ENCODE measurements at regions not wholly inside any gene's neighbourhood (a gene's known extent, or its start where the extent isn't known, plus 50 kb on each side); places are given as distances from the start of the nearest gene placed in this dataset.

DNA sequence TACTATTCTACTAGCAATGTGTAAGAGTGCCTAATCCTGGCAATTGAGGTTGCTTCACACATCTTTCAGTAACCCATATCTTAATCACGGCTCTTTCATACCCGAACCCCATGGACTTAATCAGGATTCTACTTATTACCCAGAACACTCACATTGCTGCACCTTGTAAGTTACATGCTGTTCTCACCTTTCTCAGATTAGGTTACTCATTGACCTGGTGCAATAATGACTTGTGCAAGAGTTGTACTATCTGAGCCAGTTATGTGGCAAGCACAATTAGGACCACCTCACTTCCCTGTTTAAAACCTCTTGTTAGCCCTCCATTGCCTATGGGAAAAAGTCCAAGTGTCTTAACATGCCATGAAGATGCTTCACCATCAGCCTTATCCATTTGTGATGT is 306.7 kb upstream of the E2F7 start:
- Histone ChIP-seq H3K4me1 (ENCODE audit: control insufficient read depth in 1 of 2, insufficient read depth in 2 of 2, low read length in 2 of 2) (no peaks in the 10 kb centered on the region), H3K9me3 (ENCODE audit: control insufficient read depth in 1 of 2, low read length in 2 of 2) (no peaks in the 10 kb centered on the region), H3K27me3 (ENCODE audit: low read depth, low read length) (no peaks in the 10 kb centered on the region), H3K4me3 (ENCODE audit: low read depth in 1 of 2, low read length in 2 of 2) (no peak overlapping the region), H3K27ac (ENCODE audit: low read length) (no peak overlapping the region), H3K36me3 (ENCODE audit: control insufficient read depth in 1 of 2, insufficient read depth in 2 of 2, low read length in 2 of 2) (no peaks in the 10 kb centered on the region)

GRCh38 chr12:77368379-77368778 is 303.0 kb upstream of the E2F7 start:
- Histone ChIP-seq H3K4me3 (ENCODE audit: low read depth in 1 of 2, low read length in 2 of 2) (no peak overlapping the region), H3K4me1 (ENCODE audit: control insufficient read depth in 1 of 2, insufficient read depth in 2 of 2, low read length in 2 of 2) (no peaks in the 10 kb centered on the region), H3K27me3 (ENCODE audit: low read depth, low read length) (no peaks in the 10 kb centered on the region), H3K27ac (ENCODE audit: low read length) (no peak overlapping the region), H3K9me3 (ENCODE audit: control insufficient read depth in 1 of 2, low read length in 2 of 2) (no peaks in the 10 kb centered on the region), H3K36me3 (ENCODE audit: control insufficient read depth in 1 of 2, insufficient read depth in 2 of 2, low read length in 2 of 2) (no peaks in the 10 kb centered on the region)

DNA sequence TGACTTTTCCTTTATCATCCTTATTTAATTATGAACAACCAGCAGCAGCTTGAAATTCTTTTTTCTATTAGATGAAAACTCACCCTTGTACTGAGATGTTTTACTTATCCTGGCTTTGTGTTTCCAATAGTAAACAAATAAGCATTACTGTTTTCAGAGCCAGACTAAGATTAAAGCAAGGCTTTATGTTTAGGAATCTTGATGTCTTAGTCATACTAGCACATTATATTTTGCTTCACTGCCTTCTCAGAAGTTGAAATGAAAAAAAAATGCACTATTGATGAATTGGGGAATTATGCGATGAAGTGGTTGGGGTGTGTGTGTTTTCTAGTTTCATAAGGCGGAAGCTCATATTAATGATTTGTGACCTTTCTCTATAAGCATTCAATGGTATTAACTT is 301.2 kb upstream of the E2F7 start:
- H3K4me3 ChIP-seq (ENCODE audit: low read depth in 1 of 2, low read length in 2 of 2), result no peak overlapping the region
- H3K9me3 ChIP-seq (ENCODE audit: control insufficient read depth in 1 of 2, low read length in 2 of 2), result no peaks in the 10 kb centered on the region
- H3K36me3 ChIP-seq (ENCODE audit: control insufficient read depth in 1 of 2, insufficient read depth in 2 of 2, low read length in 2 of 2), result no peaks in the 10 kb centered on the region
- no peak overlapping the region for H3K27ac ChIP-seq (ENCODE audit: low read length)
- H3K27me3 ChIP-seq (ENCODE audit: low read depth, low read length), result no peaks in the 10 kb centered on the region
- no peaks in the 10 kb centered on the region for H3K4me1 ChIP-seq (ENCODE audit: control insufficient read depth in 1 of 2, insufficient read depth in 2 of 2, low read length in 2 of 2)

DNA sequence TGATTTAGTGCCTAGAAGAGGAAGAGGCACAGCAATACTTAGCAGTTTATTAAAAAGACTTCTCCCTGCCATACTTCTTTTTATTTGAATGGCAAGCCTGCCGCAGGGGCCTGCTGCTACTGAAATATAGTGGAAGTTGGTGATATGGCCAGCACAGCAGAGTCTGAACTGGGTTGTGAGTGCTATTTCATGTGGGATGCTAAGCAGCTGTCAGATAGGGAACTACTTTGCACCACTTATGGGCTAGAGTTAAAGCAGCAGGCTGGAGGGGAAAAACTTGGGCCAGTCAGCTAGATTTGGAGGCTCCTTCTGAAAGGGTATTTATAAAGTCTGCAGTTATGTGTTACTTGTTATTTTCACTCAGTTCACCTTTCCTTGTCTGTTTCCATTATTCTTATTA is 299.0 kb upstream of the E2F7 start:
- Histone ChIP-seq H3K27me3 (ENCODE audit: low read depth, low read length) (no peaks in the 10 kb centered on the region), H3K4me1 (ENCODE audit: control insufficient read depth in 1 of 2, insufficient read depth in 2 of 2, low read length in 2 of 2) (no peaks in the 10 kb centered on the region), H3K9me3 (ENCODE audit: control insufficient read depth in 1 of 2, low read length in 2 of 2) (no peaks in the 10 kb centered on the region), H3K27ac (ENCODE audit: low read length) (no peak overlapping the region), H3K36me3 (ENCODE audit: control insufficient read depth in 1 of 2, insufficient read depth in 2 of 2, low read length in 2 of 2) (no peaks in the 10 kb centered on the region), H3K4me3 (ENCODE audit: low read depth in 1 of 2, low read length in 2 of 2) (no peak overlapping the region)

DNA sequence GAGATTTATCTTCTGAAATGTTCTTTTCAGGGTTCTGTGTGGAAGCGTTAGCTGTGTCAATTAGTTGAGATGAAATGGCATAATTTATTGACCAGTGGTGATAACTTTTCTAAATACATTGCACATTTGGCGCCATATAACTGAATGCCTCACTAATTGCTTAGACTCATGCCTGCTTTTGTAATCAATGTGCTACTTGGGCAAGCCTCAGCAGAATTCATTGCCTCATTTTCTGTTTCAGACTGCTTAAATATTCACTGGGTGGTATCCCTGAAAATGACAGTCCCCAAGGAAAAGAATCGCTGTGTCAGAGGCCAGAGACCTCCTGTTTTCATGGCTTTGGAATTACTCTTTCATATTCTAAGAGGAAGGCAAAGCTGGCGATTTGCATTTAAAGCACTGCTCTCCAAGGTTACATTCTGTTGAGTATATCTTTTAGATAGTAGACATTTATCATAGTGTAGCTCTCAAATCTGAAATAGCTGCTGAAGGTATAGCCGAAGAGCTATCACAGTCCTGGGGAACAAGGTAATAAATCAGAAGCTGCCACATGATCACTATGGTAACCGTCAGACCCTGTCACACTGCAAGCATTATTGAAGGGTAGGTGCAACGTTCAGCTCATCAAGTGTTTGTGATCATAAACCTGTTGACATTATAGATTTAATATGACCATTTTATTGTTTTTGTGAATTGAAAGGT is 297.3 kb upstream of the E2F7 start:
- Histone ChIP-seq H3K36me3 (ENCODE audit: control insufficient read depth in 1 of 2, insufficient read depth in 2 of 2, low read length in 2 of 2) (no peaks in the 10 kb centered on the region), H3K27me3 (ENCODE audit: low read depth, low read length) (no peaks in the 10 kb centered on the region), H3K9me3 (ENCODE audit: control insufficient read depth in 1 of 2, low read length in 2 of 2) (no peaks in the 10 kb centered on the region), H3K4me1 (ENCODE audit: control insufficient read depth in 1 of 2, insufficient read depth in 2 of 2, low read length in 2 of 2) (no peaks in the 10 kb centered on the region), H3K27ac (ENCODE audit: low read length) (no peak overlapping the region), H3K4me3 (ENCODE audit: low read depth in 1 of 2, low read length in 2 of 2) (no peak overlapping the region)

DNA sequence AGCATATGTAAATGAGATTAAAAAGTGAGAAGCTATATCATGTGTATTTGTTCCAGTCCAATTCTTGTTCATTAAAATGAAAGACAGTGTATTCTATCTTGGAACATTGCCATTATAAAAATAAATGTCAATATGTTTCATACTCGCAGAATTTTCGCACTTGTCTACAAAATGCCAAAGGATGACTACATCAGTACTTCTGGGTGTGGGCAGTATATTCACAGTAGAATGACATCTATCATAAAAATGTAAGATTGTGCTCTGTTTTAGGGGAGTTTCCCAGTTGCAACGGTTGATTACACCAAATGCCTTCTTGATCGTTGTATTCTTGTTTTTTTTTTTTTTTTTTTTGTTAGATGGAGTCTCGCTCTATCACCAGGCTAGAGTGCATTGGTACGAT is 292.3 kb upstream of the E2F7 start:
- no peak overlapping the region for H3K4me3 ChIP-seq (ENCODE audit: low read depth in 1 of 2, low read length in 2 of 2)
- H3K27me3 ChIP-seq (ENCODE audit: low read depth, low read length), result no peaks in the 10 kb centered on the region
- H3K36me3 ChIP-seq (ENCODE audit: control insufficient read depth in 1 of 2, insufficient read depth in 2 of 2, low read length in 2 of 2), result no peaks in the 10 kb centered on the region
- no peak overlapping the region for H3K27ac ChIP-seq (ENCODE audit: low read length)
- H3K9me3 ChIP-seq (ENCODE audit: control insufficient read depth in 1 of 2, low read length in 2 of 2), result no peaks in the 10 kb centered on the region
- no peaks in the 10 kb centered on the region for H3K4me1 ChIP-seq (ENCODE audit: control insufficient read depth in 1 of 2, insufficient read depth in 2 of 2, low read length in 2 of 2)

DNA sequence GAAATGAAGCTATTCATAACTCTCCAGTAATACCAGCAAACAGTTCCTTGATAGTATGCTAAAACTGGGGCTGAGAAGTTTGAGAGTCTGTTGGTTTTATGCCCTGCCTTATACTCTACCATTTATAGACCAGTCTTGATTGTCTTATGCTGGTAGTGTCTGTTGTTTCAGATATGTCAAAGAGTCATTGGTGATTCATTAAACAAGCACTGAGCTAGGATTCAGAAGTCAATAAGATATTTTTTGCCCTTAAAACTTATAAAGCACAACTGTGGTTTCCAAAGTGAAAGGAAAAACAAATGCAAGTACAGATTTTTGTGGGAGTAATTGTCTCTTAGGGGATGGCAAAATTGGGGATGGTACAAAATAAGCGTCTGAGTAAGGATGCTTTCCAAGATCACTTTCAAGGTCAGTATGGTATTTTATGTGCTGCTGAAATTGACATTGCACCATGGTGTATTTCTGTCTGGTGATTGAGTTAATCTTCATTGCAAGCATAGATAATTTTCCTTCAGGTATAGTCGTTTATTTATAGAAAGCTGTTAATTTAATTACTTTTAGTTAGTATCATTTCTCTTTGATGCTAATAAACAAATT is 289.5 kb upstream of the E2F7 start:
- Histone ChIP-seq H3K9me3 (ENCODE audit: control insufficient read depth in 1 of 2, low read length in 2 of 2) (no peaks in the 10 kb centered on the region), H3K4me3 (ENCODE audit: low read depth in 1 of 2, low read length in 2 of 2) (no peak overlapping the region), H3K4me1 (ENCODE audit: control insufficient read depth in 1 of 2, insufficient read depth in 2 of 2, low read length in 2 of 2) (no peaks in the 10 kb centered on the region), H3K36me3 (ENCODE audit: control insufficient read depth in 1 of 2, insufficient read depth in 2 of 2, low read length in 2 of 2) (no peaks in the 10 kb centered on the region), H3K27ac (ENCODE audit: low read length) (no peak overlapping the region), H3K27me3 (ENCODE audit: low read depth, low read length) (no peaks in the 10 kb centered on the region)

GRCh38 chr12:77352946-77353345 is 287.6 kb upstream of the E2F7 start:
- Histone ChIP-seq H3K36me3 (ENCODE audit: control insufficient read depth in 1 of 2, insufficient read depth in 2 of 2, low read length in 2 of 2) (no peaks in the 10 kb centered on the region), H3K4me1 (ENCODE audit: control insufficient read depth in 1 of 2, insufficient read depth in 2 of 2, low read length in 2 of 2) (no peaks in the 10 kb centered on the region), H3K27ac (ENCODE audit: low read length) (no peak overlapping the region), H3K4me3 (ENCODE audit: low read depth in 1 of 2, low read length in 2 of 2) (no peak overlapping the region), H3K27me3 (ENCODE audit: low read depth, low read length) (no peaks in the 10 kb centered on the region), H3K9me3 (ENCODE audit: control insufficient read depth in 1 of 2, low read length in 2 of 2) (no peaks in the 10 kb centered on the region)

DNA sequence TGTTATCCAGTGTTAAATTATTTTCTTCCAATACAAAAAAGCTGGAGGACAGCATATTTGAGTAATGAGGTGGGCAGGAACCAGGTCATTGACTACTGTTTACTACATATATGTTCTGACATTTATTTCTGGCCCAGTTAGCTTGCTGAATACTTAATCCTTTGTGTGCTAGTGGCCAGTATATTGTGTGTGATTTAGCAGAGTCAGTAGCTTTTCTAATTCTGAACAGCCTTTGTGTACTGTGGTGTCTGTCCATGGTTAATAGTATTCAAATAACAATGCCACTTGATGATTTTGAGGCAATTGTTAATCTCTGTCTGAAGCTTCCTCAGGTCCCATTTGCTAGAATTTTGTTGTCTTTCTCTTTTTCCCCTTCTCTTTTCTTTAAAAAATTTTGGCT is 286.5 kb upstream of the E2F7 start:
- Histone ChIP-seq H3K27me3 (ENCODE audit: low read depth, low read length) (no peaks in the 10 kb centered on the region), H3K9me3 (ENCODE audit: control insufficient read depth in 1 of 2, low read length in 2 of 2) (no peaks in the 10 kb centered on the region), H3K4me1 (ENCODE audit: control insufficient read depth in 1 of 2, insufficient read depth in 2 of 2, low read length in 2 of 2) (no peaks in the 10 kb centered on the region), H3K36me3 (ENCODE audit: control insufficient read depth in 1 of 2, insufficient read depth in 2 of 2, low read length in 2 of 2) (no peaks in the 10 kb centered on the region), H3K27ac (ENCODE audit: low read length) (no peak overlapping the region), H3K4me3 (ENCODE audit: low read depth in 1 of 2, low read length in 2 of 2) (no peak overlapping the region)

DNA sequence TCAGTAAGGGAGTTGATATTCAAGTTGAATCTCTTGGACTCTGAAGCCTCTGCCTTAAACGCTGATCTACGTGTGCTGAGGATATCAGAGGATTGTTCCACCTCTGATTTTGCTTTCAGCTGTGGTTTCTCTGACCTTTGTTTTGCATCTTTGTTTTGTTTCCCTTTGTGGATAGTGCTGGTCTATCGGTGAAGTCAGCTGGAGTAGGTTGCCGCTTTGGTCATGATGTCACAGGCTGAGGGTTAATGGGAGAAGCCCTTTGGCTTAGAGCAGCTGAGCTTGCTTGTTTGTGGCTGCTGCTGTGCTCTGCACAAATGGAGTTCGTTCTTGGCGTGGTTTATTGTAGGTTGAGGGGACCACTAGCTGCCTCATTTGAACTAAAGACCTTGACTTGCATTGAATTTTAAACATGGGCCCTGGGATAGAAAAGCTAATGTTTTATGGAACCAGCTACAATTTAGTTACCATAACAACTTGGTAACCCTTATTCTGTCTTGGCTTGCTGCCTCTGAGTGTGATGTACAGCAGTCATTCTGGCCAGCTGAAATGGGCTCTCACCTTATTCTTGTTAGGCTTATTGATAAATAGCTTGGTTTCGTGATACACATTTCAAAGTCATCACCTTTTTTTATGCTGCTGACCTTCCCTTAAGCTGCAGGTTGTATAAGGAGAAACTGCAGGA is 284.5 kb upstream of the E2F7 start:
- H3K9me3 ChIP-seq (ENCODE audit: control insufficient read depth in 1 of 2, low read length in 2 of 2), result no peaks in the 10 kb centered on the region
- H3K36me3 ChIP-seq (ENCODE audit: control insufficient read depth in 1 of 2, insufficient read depth in 2 of 2, low read length in 2 of 2), result no peaks in the 10 kb centered on the region
- no peaks in the 10 kb centered on the region for H3K27me3 ChIP-seq (ENCODE audit: low read depth, low read length)
- no peaks in the 10 kb centered on the region for H3K4me1 ChIP-seq (ENCODE audit: control insufficient read depth in 1 of 2, insufficient read depth in 2 of 2, low read length in 2 of 2)
- no peak overlapping the region for H3K27ac ChIP-seq (ENCODE audit: low read length)
- H3K4me3 ChIP-seq (ENCODE audit: low read depth in 1 of 2, low read length in 2 of 2), result no peak overlapping the region

GRCh38 chr12:77347017-77347416 is 281.6 kb upstream of the E2F7 start:
- Histone ChIP-seq H3K4me3 (ENCODE audit: low read depth in 1 of 2, low read length in 2 of 2) (no peak overlapping the region), H3K36me3 (ENCODE audit: control insufficient read depth in 1 of 2, insufficient read depth in 2 of 2, low read length in 2 of 2) (no peaks in the 10 kb centered on the region), H3K9me3 (ENCODE audit: control insufficient read depth in 1 of 2, low read length in 2 of 2) (no peaks in the 10 kb centered on the region), H3K27me3 (ENCODE audit: low read depth, low read length) (no peaks in the 10 kb centered on the region), H3K27ac (ENCODE audit: low read length) (no peak overlapping the region), H3K4me1 (ENCODE audit: control insufficient read depth in 1 of 2, insufficient read depth in 2 of 2, low read length in 2 of 2) (no peaks in the 10 kb centered on the region)

Measured in muscle layer of duodenum (tissue), 2 donors.